ENCODE measurements at regions not wholly inside any gene's neighbourhood (a gene's known extent, or its start where the extent isn't known, plus 50 kb on each side); places are given as distances from the start of the nearest gene placed in this dataset.

GRCh38 chr2:13986119-13986720, 646.3 kb upstream of the LRATD1 start:
- ChIA-PET CTCF (no interaction called here), POLR2A (no interaction called here)
- no peak for DNase-seq (ENCODE audit: extremely low spot score)
- TF ChIP-seq ZNF384 (IDR thresholded peaks at IDR 0.05) = no peak
- TF ChIP-seq TARDBP (IDR thresholded peaks at IDR 0.05) = no peak
- TF ChIP-seq FOXA1 (IDR thresholded peaks at IDR 0.05) = no peak

GRCh38 chr2:13996527-13996926, 636.0 kb upstream of the LRATD1 start:
- no peak for DNase-seq (ENCODE audit: extremely low spot score)
- POLR2A ChIA-PET = no interaction called here
- TF ChIP-seq SUZ12 (IDR thresholded peaks at IDR 0.05) (no peak), CTBP1 (IDR thresholded peaks at IDR 0.05; ENCODE audit: borderline replicate concordance) (no peak), NFRKB (IDR thresholded peaks at IDR 0.05) (no peak), FOXK2 (IDR thresholded peaks at IDR 0.05) (no peak), BHLHE40 (IDR thresholded peaks at IDR 0.05; ENCODE audit: borderline replicate concordance) (no peak), ZNF384 (IDR thresholded peaks at IDR 0.05) (no peak), FOXA1 (IDR thresholded peaks at IDR 0.05) (no peak), FOXM1 (IDR thresholded peaks at IDR 0.05; ENCODE audit: borderline replicate concordance) (no peak), LEF1 (IDR thresholded peaks at IDR 0.05; ENCODE audit: borderline replicate concordance) (no peak), SP1 (IDR thresholded peaks at IDR 0.05) (no peak), HDGF (IDR thresholded peaks at IDR 0.05; ENCODE audit: borderline replicate concordance) (no peak), TARDBP (IDR thresholded peaks at IDR 0.05) (no peak), ELF4 (IDR thresholded peaks at IDR 0.05) (no peak), L3MBTL2 (conservative IDR thresholded peaks at IDR 0.05) (no peak)
- TF ChIP-seq, protein P1, sequence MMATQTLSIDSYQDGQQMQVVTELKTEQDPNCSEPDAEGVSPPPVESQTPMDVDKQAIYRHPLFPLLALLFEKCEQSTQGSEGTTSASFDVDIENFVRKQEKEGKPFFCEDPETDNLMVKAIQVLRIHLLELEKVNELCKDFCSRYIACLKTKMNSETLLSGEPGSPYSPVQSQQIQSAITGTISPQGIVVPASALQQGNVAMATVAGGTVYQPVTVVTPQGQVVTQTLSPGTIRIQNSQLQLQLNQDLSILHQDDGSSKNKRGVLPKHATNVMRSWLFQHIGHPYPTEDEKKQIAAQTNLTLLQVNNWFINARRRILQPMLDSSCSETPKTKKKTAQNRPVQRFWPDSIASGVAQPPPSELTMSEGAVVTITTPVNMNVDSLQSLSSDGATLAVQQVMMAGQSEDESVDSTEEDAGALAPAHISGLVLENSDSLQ (IDR thresholded peaks at IDR 0.05) = no peak
- CTCF ChIA-PET = no interaction called here

- ChIA-PET CTCF (no interaction called here), POLR2A (no interaction called here)
- no peak for DNase-seq (ENCODE audit: extremely low spot score)
- no peak for TF ChIP-seq ARNT (IDR thresholded peaks at IDR 0.05)
- no peak for TF ChIP-seq LEF1 (IDR thresholded peaks at IDR 0.05; ENCODE audit: borderline replicate concordance)
- TF ChIP-seq NFRKB (IDR thresholded peaks at IDR 0.05) = no peak
- TF ChIP-seq SP1 (IDR thresholded peaks at IDR 0.05) = no peak
- TF ChIP-seq ZNF384 (IDR thresholded peaks at IDR 0.05) = no peak
- no peak for TF ChIP-seq ELF4 (IDR thresholded peaks at IDR 0.05)
- TF ChIP-seq, protein P1 (IDR thresholded peaks at IDR 0.05) = no peak
- no peak for TF ChIP-seq HDGF (IDR thresholded peaks at IDR 0.05; ENCODE audit: borderline replicate concordance)
- no peak for TF ChIP-seq TARDBP (IDR thresholded peaks at IDR 0.05)
- no peak for TF ChIP-seq L3MBTL2 (conservative IDR thresholded peaks at IDR 0.05)
- no peak for TF ChIP-seq SUZ12 (IDR thresholded peaks at IDR 0.05)
- no peak for TF ChIP-seq FOXK2 (IDR thresholded peaks at IDR 0.05)
These were observed 621.3 kb upstream of the LRATD1 start for GRCh38 chr2:14011190-14011589.

DNA sequence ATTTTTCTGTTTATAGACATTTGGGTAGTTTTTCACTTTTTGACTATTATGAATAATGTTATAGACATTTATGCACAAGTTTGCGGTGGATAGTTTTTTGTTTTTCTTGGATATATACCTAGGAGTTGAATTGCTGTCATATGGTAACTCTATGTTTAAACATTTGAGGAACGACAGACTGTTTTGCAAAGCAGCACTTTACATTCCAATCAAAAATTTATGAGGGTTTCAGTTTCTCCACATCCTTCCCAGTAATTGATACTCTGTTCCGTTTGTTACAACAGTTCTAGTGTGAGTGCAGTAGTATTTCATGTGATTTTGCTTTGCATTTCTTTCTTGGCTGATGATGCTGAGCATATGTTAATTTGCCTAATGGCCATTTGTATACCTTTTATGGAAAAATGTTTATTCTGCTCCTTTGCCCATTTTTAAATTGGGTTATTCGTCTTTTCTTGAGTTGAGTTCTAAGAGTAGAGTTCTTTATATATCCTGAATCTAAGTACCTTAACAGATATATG, 617.3 kb upstream of the LRATD1 start:
- DNase-seq (ENCODE audit: extremely low spot score) = no peak
- CTCF ChIA-PET = no interaction called here
- POLR2A ChIA-PET = no interaction called here
- no peak for TF ChIP-seq LEF1 (IDR thresholded peaks at IDR 0.05; ENCODE audit: borderline replicate concordance)
- no peak for TF ChIP-seq NFRKB (IDR thresholded peaks at IDR 0.05)
- no peak for TF ChIP-seq FOXM1 (IDR thresholded peaks at IDR 0.05; ENCODE audit: borderline replicate concordance)
- TF ChIP-seq HDGF (IDR thresholded peaks at IDR 0.05; ENCODE audit: borderline replicate concordance) = no peak
- no peak for TF ChIP-seq FOXA1 (IDR thresholded peaks at IDR 0.05)
- no peak for TF ChIP-seq L3MBTL2 (conservative IDR thresholded peaks at IDR 0.05)
- TF ChIP-seq FOXK2 (IDR thresholded peaks at IDR 0.05) = no peak
- TF ChIP-seq CTBP1 (IDR thresholded peaks at IDR 0.05; ENCODE audit: borderline replicate concordance) = no peak
- no peak for TF ChIP-seq ARNT (IDR thresholded peaks at IDR 0.05)
- no peak for TF ChIP-seq ZNF384 (IDR thresholded peaks at IDR 0.05)
- TF ChIP-seq SP1 (IDR thresholded peaks at IDR 0.05) = no peak
- TF ChIP-seq BHLHE40 (IDR thresholded peaks at IDR 0.05; ENCODE audit: borderline replicate concordance) = no peak
- TF ChIP-seq, protein P1 (IDR thresholded peaks at IDR 0.05) = no peak
- TF ChIP-seq ELF4 (IDR thresholded peaks at IDR 0.05) = no peak
- TF ChIP-seq TARDBP (IDR thresholded peaks at IDR 0.05) = no peak
- TF ChIP-seq SUZ12 (IDR thresholded peaks at IDR 0.05) = no peak

DNA sequence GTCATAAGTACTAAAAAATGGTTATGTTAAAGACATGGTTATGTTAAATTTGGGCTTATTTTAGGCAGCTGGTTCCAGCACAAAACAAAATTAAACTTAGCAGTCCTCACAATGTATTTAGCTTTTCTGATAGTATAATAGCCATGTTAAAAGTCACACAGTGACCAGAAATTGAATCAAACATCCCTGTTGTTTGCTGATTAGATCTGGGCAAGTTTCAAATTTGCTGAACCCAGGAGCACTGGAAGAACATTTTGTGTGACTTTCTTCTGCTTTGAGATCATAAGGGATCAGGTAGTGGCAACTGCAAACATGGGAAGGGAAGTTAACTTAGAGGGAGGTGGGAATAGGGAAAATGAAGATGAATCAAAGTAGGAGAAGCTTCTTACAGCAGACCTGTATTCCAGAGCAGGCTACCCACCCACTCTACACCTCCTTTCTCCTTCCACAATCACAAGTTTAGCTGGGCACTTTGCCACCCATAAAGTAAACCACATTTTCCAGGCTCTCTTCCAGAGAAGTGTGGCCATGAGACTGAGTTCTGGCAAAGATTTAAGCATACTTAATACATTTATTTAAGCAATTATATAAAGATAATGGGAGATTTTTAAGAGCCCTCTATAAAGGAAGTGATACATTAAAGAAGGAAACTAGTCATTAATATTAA, 616.1 kb upstream of the LRATD1 start:
- DNase-seq (ENCODE audit: extremely low spot score) = no peak
- no peak for TF ChIP-seq HDGF (IDR thresholded peaks at IDR 0.05; ENCODE audit: borderline replicate concordance)
- no peak for TF ChIP-seq SUZ12 (IDR thresholded peaks at IDR 0.05)
- no peak for TF ChIP-seq ELF4 (IDR thresholded peaks at IDR 0.05)
- TF ChIP-seq TARDBP (IDR thresholded peaks at IDR 0.05) = no peak
- TF ChIP-seq ZNF384 (IDR thresholded peaks at IDR 0.05) = no peak
- TF ChIP-seq L3MBTL2 (conservative IDR thresholded peaks at IDR 0.05) = no peak
- POLR2A ChIA-PET = no interaction called here
- CTCF ChIA-PET = no interaction called here

- DNase-seq (ENCODE audit: extremely low spot score) = no peak
- TF ChIP-seq FOXM1 (IDR thresholded peaks at IDR 0.05; ENCODE audit: borderline replicate concordance) (no peak), SUZ12 (IDR thresholded peaks at IDR 0.05) (no peak), L3MBTL2 (conservative IDR thresholded peaks at IDR 0.05) (no peak), BHLHE40 (IDR thresholded peaks at IDR 0.05; ENCODE audit: borderline replicate concordance) (no peak), SP1 (IDR thresholded peaks at IDR 0.05) (no peak), ELF4 (IDR thresholded peaks at IDR 0.05) (no peak), NFRKB (IDR thresholded peaks at IDR 0.05) (no peak), ARNT (IDR thresholded peaks at IDR 0.05) (no peak), HDGF (IDR thresholded peaks at IDR 0.05; ENCODE audit: borderline replicate concordance) (no peak), FOXK2 (IDR thresholded peaks at IDR 0.05) (no peak), TARDBP (IDR thresholded peaks at IDR 0.05) (no peak), LEF1 (IDR thresholded peaks at IDR 0.05; ENCODE audit: borderline replicate concordance) (no peak), CTBP1 (IDR thresholded peaks at IDR 0.05; ENCODE audit: borderline replicate concordance) (no peak), ZNF384 (IDR thresholded peaks at IDR 0.05) (no peak), FOXA1 (IDR thresholded peaks at IDR 0.05) (no peak)
- TF ChIP-seq, protein P1 (IDR thresholded peaks at IDR 0.05) = no peak
- ChIA-PET POLR2A (no interaction called here), CTCF (no interaction called here)
These were observed 613.9 kb upstream of the LRATD1 start for GRCh38 chr2:14018620-14019019.

Data from HEK293T (cell line).